ENCODE measurements at regions not wholly inside any gene's neighbourhood (a gene's known extent, or its start where the extent isn't known, plus 50 kb on each side); places are given as distances from the start of the nearest gene placed in this dataset.

DNA sequence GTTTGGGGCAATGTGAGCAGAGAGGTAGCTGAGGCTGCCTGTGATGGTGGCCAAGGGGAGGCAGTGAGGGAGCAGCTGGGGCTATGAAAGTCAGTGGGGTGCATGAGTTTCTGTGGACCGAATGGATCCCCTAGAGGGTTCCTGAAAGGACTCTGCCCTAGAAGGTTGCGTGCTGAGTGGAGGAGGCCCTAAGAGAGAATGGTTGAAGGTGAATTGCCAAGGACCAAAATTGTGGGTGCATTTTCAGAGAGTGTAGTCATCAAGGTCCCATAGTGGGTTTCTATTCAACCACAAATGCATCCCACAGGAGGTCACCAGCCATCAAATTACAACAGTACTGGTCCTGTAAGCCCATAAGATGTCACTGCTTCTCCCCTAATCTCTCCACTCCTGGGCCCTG is 298.3 kb downstream of the CDK5RAP2 start:
- Histone ChIP-seq H3K36me3 (ENCODE audit: insufficient read depth, low read length) (no peaks in the 10 kb centered on the region), H3K4me3 (ENCODE audit: insufficient read depth, low read length) (no peak overlapping the region), H3K27me3 (ENCODE audit: insufficient read depth, low read length) (no peaks in the 10 kb centered on the region), H4K20me1 (ENCODE audit: insufficient read depth, low read length) (no peaks in the 10 kb centered on the region), H3K79me2 (ENCODE audit: insufficient read depth, low read length) (no peaks in the 10 kb centered on the region), H3K27ac (ENCODE audit: low read depth, low read length) (no peak overlapping the region), H3K4me2 (ENCODE audit: insufficient read depth, low read length) (no peak overlapping the region), H2AFZ (ENCODE audit: low read length) (no peak overlapping the region), H3K4me1 (ENCODE audit: insufficient read depth, low read length) (no peaks in the 10 kb centered on the region), H3K9me3 (ENCODE audit: low read depth, low read length) (peaks cover 3% of the 10 kb centered on the region)
- DNase-seq (ENCODE audit: insufficient read length, low spot score, missing footprints) = no peak
- TF ChIP-seq CTCF (IDR thresholded peaks at IDR 0.05; ENCODE audit: extremely low read depth, low read depth, low read length) = no peak

- no peaks in the 10 kb centered on the region for H4K20me1 ChIP-seq (ENCODE audit: insufficient read depth, low read length)
- H2AFZ ChIP-seq (ENCODE audit: low read length) = no peak overlapping the region
- no peak overlapping the region for H3K4me2 ChIP-seq (ENCODE audit: insufficient read depth, low read length)
- H3K27me3 ChIP-seq (ENCODE audit: insufficient read depth, low read length) = peaks cover 4% of the 10 kb centered on the region
- H3K79me2 ChIP-seq (ENCODE audit: insufficient read depth, low read length) = no peaks in the 10 kb centered on the region
- H3K9me3 ChIP-seq (ENCODE audit: low read depth, low read length) = no peaks in the 10 kb centered on the region
- no peaks in the 10 kb centered on the region for H3K36me3 ChIP-seq (ENCODE audit: insufficient read depth, low read length)
- no peaks in the 10 kb centered on the region for H3K4me1 ChIP-seq (ENCODE audit: insufficient read depth, low read length)
- no peak for TF ChIP-seq CTCF (IDR thresholded peaks at IDR 0.05; ENCODE audit: extremely low read depth, low read depth, low read length)
- DNase-seq (ENCODE audit: insufficient read length, low spot score, missing footprints) = peak; percentile 63
- H3K27ac ChIP-seq (ENCODE audit: low read depth, low read length) = no peak overlapping the region
- no peak overlapping the region for H3K4me3 ChIP-seq (ENCODE audit: insufficient read depth, low read length)
These were observed 312.0 kb downstream of the CDK5RAP2 start for GRCh38 chr9:120267929-120268328.

GRCh38 chr9:120265791-120266190 is 314.2 kb downstream of the CDK5RAP2 start:
- H2AFZ ChIP-seq (ENCODE audit: low read length) = no peak overlapping the region
- H3K27ac ChIP-seq (ENCODE audit: low read depth, low read length) = no peak overlapping the region
- no peaks in the 10 kb centered on the region for H4K20me1 ChIP-seq (ENCODE audit: insufficient read depth, low read length)
- no peaks in the 10 kb centered on the region for H3K79me2 ChIP-seq (ENCODE audit: insufficient read depth, low read length)
- DNase-seq (ENCODE audit: insufficient read length, low spot score, missing footprints) = no peak
- no peaks in the 10 kb centered on the region for H3K9me3 ChIP-seq (ENCODE audit: low read depth, low read length)
- H3K36me3 ChIP-seq (ENCODE audit: insufficient read depth, low read length) = no peaks in the 10 kb centered on the region
- H3K4me2 ChIP-seq (ENCODE audit: insufficient read depth, low read length) = no peak overlapping the region
- H3K4me3 ChIP-seq (ENCODE audit: insufficient read depth, low read length) = no peak overlapping the region
- TF ChIP-seq CTCF (IDR thresholded peaks at IDR 0.05; ENCODE audit: extremely low read depth, low read depth, low read length) = no peak
- H3K27me3 ChIP-seq (ENCODE audit: insufficient read depth, low read length) = peaks cover 4% of the 10 kb centered on the region
- no peaks in the 10 kb centered on the region for H3K4me1 ChIP-seq (ENCODE audit: insufficient read depth, low read length)

DNA sequence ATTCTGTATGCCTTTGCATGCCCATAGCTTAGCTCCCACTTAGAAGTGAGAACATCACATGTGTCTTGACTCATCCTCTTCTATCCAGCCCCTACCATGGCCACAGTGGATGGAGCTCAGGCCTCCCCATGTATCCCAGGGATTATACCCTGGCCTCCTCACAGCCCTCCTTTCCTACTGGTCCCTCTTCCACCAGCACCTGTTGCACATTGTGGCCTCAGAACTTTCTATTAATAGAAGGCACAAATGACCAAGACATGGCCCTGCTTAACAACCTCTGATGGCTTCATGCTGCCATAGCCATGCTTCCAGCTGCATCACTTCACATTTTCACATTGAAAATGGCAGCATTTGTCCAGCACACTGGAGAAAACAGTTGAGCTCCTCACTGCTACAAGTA is 315.4 kb downstream of the CDK5RAP2 start:
- Histone ChIP-seq H3K9me3 (ENCODE audit: low read depth, low read length) (no peaks in the 10 kb centered on the region), H3K4me2 (ENCODE audit: insufficient read depth, low read length) (no peak overlapping the region), H3K79me2 (ENCODE audit: insufficient read depth, low read length) (no peaks in the 10 kb centered on the region), H2AFZ (ENCODE audit: low read length) (no peak overlapping the region), H3K4me1 (ENCODE audit: insufficient read depth, low read length) (no peaks in the 10 kb centered on the region), H3K4me3 (ENCODE audit: insufficient read depth, low read length) (no peak overlapping the region), H4K20me1 (ENCODE audit: insufficient read depth, low read length) (no peaks in the 10 kb centered on the region), H3K27me3 (ENCODE audit: insufficient read depth, low read length) (peaks cover 4% of the 10 kb centered on the region), H3K36me3 (ENCODE audit: insufficient read depth, low read length) (no peaks in the 10 kb centered on the region), H3K27ac (ENCODE audit: low read depth, low read length) (no peak overlapping the region)
- DNase-seq (ENCODE audit: insufficient read length, low spot score, missing footprints) = no peak
- no peak for TF ChIP-seq CTCF (IDR thresholded peaks at IDR 0.05; ENCODE audit: extremely low read depth, low read depth, low read length)

Measured in osteoblast (primary cell).